Kidney (tissue), 13 donors: ENCODE measurements at regions not wholly inside any gene's neighbourhood (a gene's known extent, or its start where the extent isn't known, plus 50 kb on each side); places are given as distances from the start of the nearest gene placed in this dataset.

ENCODE experiments used
- DNase-seq, 5 donors: peaks; one replicate each; pipeline ENCODE4 v3.0.0-alpha.2; 2013 to 2020
- FAIRE-seq: peaks from 2 replicates; lab custom pipeline; 2012; peaks lifted over from hg19 to GRCh38; lab: Jason Lieb, UNC
- H3K27ac ChIP-seq, 2 donors: one replicate each; pipeline ENCODE4 v1.7.0; 2013; ENCODE audit warnings: low read depth in 2 of 2, low read length in 2 of 2, inconsistent platforms in 1 of 2
- H3K27me3 ChIP-seq: one replicate; pipeline ENCODE4 v1.7.1; 2013; ENCODE audit warnings: low read length, inconsistent platforms; ENCODE audit not compliant: control insufficient read depth, insufficient read depth
- H3K36me3 ChIP-seq, 3 donors: one replicate each; pipeline versions ENCODE4 v1.7.0 to v1.7.1; 2013; ENCODE audit warnings: low read length in 3 of 3, control low read depth in 1 of 3, inconsistent platforms in 1 of 3; ENCODE audit not compliant: insufficient read depth in 3 of 3, control insufficient read depth in 2 of 3
- H3K4me1 ChIP-seq, 3 donors: one replicate each; pipeline versions ENCODE4 v1.7.0 to v1.7.1; 2013; ENCODE audit warnings: low read length in 3 of 3, inconsistent platforms in 1 of 3, low read depth in 1 of 3; ENCODE audit not compliant: control insufficient read depth in 2 of 3, insufficient read depth in 2 of 3
- H3K4me3 ChIP-seq, 3 donors: one replicate each; pipeline versions ENCODE4 v1.7.0 to v1.8.1; 2013; ENCODE audit warnings: low read length in 3 of 3, control low read depth in 1 of 3, inconsistent platforms in 1 of 3
- H3K9ac ChIP-seq, 3 donors: one replicate each; pipeline versions ENCODE4 v1.7.0 to v1.7.1; 2013; ENCODE audit warnings: low read length in 3 of 3, control low read depth in 1 of 3, inconsistent platforms in 1 of 3
- H3K9me3 ChIP-seq, 3 donors: one replicate each; pipeline versions ENCODE4 v1.7.0 to v1.7.1; 2013; ENCODE audit warnings: low read length in 3 of 3, control low read depth in 1 of 3, inconsistent platforms in 1 of 3; ENCODE audit not compliant: control insufficient read depth in 2 of 3, insufficient read depth in 1 of 3
- intact Hi-C: fragments of 100-400 bp; cut with DNase I; formaldehyde crosslinking; loops from one replicate; pipeline ENCODE4 v1.11.1; 2022
- TF ChIP-seq, protein P1 (sequence below): IDR thresholded peaks from 3 replicates; pipeline ENCODE4 v1.5.1; 2012; ENCODE audit warnings: mild to moderate bottlenecking, moderate library complexity, borderline replicate concordance; ENCODE audit not compliant: insufficient read depth; ENCODE audit errors: extremely low read depth
- donor health status: control.
- donor health status: control.
- donor health status: control.
- donor health status: control.
- donor health status: control.
- donor health status: DM: yes; HTN: yes; CAD: no.
- donor health status: Normal renal cell carcinoma (clear cell type).

GRCh38 chr7:17142831-17143541 is 155.5 kb upstream of the AHR start:
- Histone ChIP-seq H3K4me3 (peak overlapping the region in 2 of 3 donors; percentile 9 to 30), H3K9ac (no peak overlapping the region), H3K27me3 (no peaks in the 10 kb centered on the region), H3K27ac (no peak overlapping the region), H3K36me3 (no peaks in the 10 kb centered on the region), H3K9me3 (no peaks in the 10 kb centered on the region), H3K4me1 (no peaks in the 10 kb centered on the region)
- DNase-seq (no peak), FAIRE-seq (no peak)
- intact Hi-C loops, result no loop called here
- TF ChIP-seq, protein P1, sequence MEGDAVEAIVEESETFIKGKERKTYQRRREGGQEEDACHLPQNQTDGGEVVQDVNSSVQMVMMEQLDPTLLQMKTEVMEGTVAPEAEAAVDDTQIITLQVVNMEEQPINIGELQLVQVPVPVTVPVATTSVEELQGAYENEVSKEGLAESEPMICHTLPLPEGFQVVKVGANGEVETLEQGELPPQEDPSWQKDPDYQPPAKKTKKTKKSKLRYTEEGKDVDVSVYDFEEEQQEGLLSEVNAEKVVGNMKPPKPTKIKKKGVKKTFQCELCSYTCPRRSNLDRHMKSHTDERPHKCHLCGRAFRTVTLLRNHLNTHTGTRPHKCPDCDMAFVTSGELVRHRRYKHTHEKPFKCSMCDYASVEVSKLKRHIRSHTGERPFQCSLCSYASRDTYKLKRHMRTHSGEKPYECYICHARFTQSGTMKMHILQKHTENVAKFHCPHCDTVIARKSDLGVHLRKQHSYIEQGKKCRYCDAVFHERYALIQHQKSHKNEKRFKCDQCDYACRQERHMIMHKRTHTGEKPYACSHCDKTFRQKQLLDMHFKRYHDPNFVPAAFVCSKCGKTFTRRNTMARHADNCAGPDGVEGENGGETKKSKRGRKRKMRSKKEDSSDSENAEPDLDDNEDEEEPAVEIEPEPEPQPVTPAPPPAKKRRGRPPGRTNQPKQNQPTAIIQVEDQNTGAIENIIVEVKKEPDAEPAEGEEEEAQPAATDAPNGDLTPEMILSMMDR, result no peak

DNA sequence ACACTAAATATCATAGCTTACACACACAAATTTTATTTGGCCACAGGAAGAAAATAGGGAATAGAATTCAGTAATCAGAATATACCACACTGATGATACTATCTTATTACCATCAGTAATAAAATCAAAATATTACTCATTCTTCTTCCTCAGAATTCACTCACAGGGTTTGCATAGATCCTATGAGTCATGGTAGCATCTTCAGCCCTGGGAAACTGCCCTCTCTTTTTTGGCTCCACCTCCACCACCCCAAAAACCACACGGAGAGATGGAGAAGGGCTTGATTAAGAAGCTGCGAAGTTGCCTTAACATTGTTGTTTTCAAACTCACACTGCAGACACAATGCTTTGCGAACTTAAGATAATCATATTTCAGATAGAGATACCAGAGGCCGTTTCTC is 154.1 kb upstream of the AHR start:
- H3K9me3 ChIP-seq, result no peaks in the 10 kb centered on the region
- no peaks in the 10 kb centered on the region for H3K27me3 ChIP-seq
- DNase-seq (no peak), FAIRE-seq (no peak)
- intact Hi-C loops, result no loop called here
- H3K36me3 ChIP-seq, result no peaks in the 10 kb centered on the region
- H3K4me3 ChIP-seq, result no peak overlapping the region
- no peaks in the 10 kb centered on the region for H3K4me1 ChIP-seq
- H3K9ac ChIP-seq, result no peak overlapping the region
- H3K27ac ChIP-seq, result no peak overlapping the region
- TF ChIP-seq, protein P1, result no peak

DNA sequence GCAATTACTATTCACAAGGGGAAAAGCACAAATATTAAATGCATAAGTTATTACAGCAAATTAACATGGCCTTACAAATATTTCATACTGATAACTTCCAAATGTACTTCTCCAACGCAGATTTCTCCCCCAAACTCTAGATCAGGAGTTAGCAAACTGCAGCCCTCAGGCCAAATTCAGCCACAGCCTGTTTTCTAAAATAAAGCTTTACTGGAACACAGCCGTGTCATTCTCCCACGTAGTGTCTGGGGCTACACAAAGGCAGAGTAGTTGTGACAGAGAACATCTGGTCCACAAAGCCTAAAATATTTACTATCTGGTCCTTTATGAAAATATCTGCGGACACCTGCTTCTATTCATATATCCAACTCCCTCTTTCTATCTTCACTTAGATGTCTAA is 151.8 kb upstream of the AHR start:
- peak in 2 of 5 donors; percentile 25 to 63 for DNase-seq

More for the DNA sequence above, 151.8 kb upstream of the AHR start:
- TF ChIP-seq, protein P1, result no peak
- intact Hi-C loops, result no loop called here
- H3K36me3 ChIP-seq, result no peaks in the 10 kb centered on the region
- no peak for FAIRE-seq
- no peak overlapping the region for H3K4me3 ChIP-seq
- H3K27ac ChIP-seq, result no peak overlapping the region
- no peak overlapping the region for H3K9ac ChIP-seq
- H3K27me3 ChIP-seq, result no peaks in the 10 kb centered on the region
- H3K9me3 ChIP-seq, result no peaks in the 10 kb centered on the region
- no peaks in the 10 kb centered on the region for H3K4me1 ChIP-seq
